BLaER1 treated with 17β-estradiol and CSF1 and Interleukin-3, amounts not matched to agents 10 nM and 100 nM (cell line): ENCODE measurements at regions not wholly inside any gene's neighbourhood (a gene's known extent, or its start where the extent isn't known, plus 50 kb on each side); places are given as distances from the start of the nearest gene placed in this dataset.
"Not testable (repeated sequence)": the region's sequence is repeated elsewhere in the genome, so short reads cannot be mapped to it uniquely, and the experiment has no call there.

Experiments
- H3K27ac ChIP-seq, 11 experiments: shearing (Covaris generic); formaldehyde crosslinking; 2 replicates each; pipeline ENCODE4 v1.8.1; 2022
- H3K27me3 ChIP-seq, 11 experiments: shearing (Covaris generic); formaldehyde crosslinking; 2 replicates each; pipeline ENCODE4 v1.8.1; 2022
- H3K36me3 ChIP-seq, 11 experiments: shearing (Covaris generic); formaldehyde crosslinking; 2 replicates each; pipeline ENCODE4 v1.8.1; 2022
- H3K4me1 ChIP-seq, 10 experiments: shearing (Covaris generic); formaldehyde crosslinking; 2 replicates each; pipeline ENCODE4 v1.8.1; 2022
- H3K4me2 ChIP-seq, 11 experiments: shearing (Covaris generic); formaldehyde crosslinking; 2 replicates each; pipeline ENCODE4 v1.8.1; 2022
- H3K4me3 ChIP-seq, 10 experiments: shearing (Covaris generic); formaldehyde crosslinking; 2 replicates each; pipeline ENCODE4 v1.8.1; 2022
- H3K9ac ChIP-seq, 11 experiments: shearing (Covaris generic); formaldehyde crosslinking; 2 replicates each; pipeline ENCODE4 v1.8.1; 2022
- H3K9me3 ChIP-seq, 11 experiments: shearing (Covaris generic); formaldehyde crosslinking; replicated peaks in 1 of 11; 2 replicates each; pipeline ENCODE4 v1.8.1; 2022
- H4K20me1 ChIP-seq, 11 experiments: shearing (Covaris generic); formaldehyde crosslinking; 2 replicates each; pipeline ENCODE4 v1.8.1; 2022
- Cebpa-rat ChIP-seq, 11 experiments: shearing (Covaris generic); IDR thresholded peaks; 2 replicates each; pipeline ENCODE4 v1.8.1; 2022

GRCh38 chrX:138877746-138878145, 166.2 kb upstream of the FGF13 start:
- H3K9me3 ChIP-seq = peaks cover 0 to 26% (median 5%) of the 10 kb centered on the region in 11 experiments; a peak in 10 of 22 replicates
- H4K20me1 ChIP-seq = no peaks in the 10 kb centered on the region
- H3K27ac ChIP-seq = no peak overlapping the region
- H3K27me3 ChIP-seq = peaks cover 13 to 40% (median 29%) of the 10 kb centered on the region in 11 experiments
- no peak overlapping the region for H3K4me3 ChIP-seq
- H3K9ac ChIP-seq = no peak overlapping the region
- peaks cover 0 to 26% (median 0%) of the 10 kb centered on the region in 10 experiments; a peak in 3 of 20 replicates for H3K4me1 ChIP-seq
- H3K4me2 ChIP-seq = no peak overlapping the region
- TF ChIP-seq Cebpa-rat (IDR thresholded peaks at IDR 0.05) = no peak
- no peaks in the 10 kb centered on the region for H3K36me3 ChIP-seq

DNA sequence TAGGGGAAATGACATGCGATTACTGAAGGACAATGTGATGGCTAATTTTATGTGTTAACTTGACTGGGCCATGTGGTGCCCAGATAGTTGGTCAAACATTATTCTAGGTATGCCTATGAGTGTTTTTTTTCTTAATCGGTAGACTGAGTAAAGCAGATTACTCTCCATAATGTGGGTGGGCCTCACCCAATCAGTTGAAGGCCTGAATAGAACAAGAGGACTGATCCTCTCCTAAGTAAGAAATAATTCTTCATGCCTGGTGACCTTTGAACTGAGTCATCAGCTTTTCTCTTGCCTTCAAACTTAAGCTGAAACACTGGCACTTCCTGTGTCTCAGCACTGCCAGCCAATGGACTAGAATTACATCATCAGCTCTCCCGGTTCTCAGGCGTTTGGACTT, 164.0 kb upstream of the FGF13 start:
- H3K27ac ChIP-seq = no peak overlapping the region
- no peak overlapping the region for H3K4me2 ChIP-seq
- H3K4me3 ChIP-seq = no peak overlapping the region
- peaks cover 0 to 18% (median 5%) of the 10 kb centered on the region in 11 experiments; a peak in 9 of 22 replicates for H3K9me3 ChIP-seq
- H4K20me1 ChIP-seq = peaks cover 0 to 3% (median 0%) of the 10 kb centered on the region in 11 experiments; a peak in 2 of 22 replicates
- H3K27me3 ChIP-seq = peaks cover 22 to 48% (median 42%) of the 10 kb centered on the region in 11 experiments; a peak in 21 of 22 replicates
- H3K9ac ChIP-seq = no peak overlapping the region
- peaks cover 0 to 24% (median 0%) of the 10 kb centered on the region in 10 experiments; a peak in 3 of 20 replicates for H3K4me1 ChIP-seq
- no peaks in the 10 kb centered on the region for H3K36me3 ChIP-seq
- TF ChIP-seq Cebpa-rat (IDR thresholded peaks at IDR 0.05) = no peak

GRCh38 chrX:138874271-138874935, 162.9 kb upstream of the FGF13 start:
- Histone ChIP-seq H3K4me2 (peak overlapping the region in 2 of 11 experiments; percentile 24 to 33; a peak in 2 of 22 replicates), H3K36me3 (no peaks in the 10 kb centered on the region), H3K4me1 (peaks cover 0 to 24% (median 0%) of the 10 kb centered on the region in 10 experiments; a peak in 3 of 20 replicates), H4K20me1 (peaks cover 0 to 3% (median 0%) of the 10 kb centered on the region in 11 experiments; a peak in 2 of 22 replicates), H3K27ac (no peak overlapping the region), H3K27me3 (peaks cover 27 to 57% (median 53%) of the 10 kb centered on the region in 11 experiments; a peak in 21 of 22 replicates), H3K9me3 (peaks cover 0 to 11% (median 4%) of the 10 kb centered on the region in 11 experiments; a peak in 5 of 22 replicates), H3K4me3 (no peak overlapping the region), H3K9ac (no peak overlapping the region)
- no peak for TF ChIP-seq Cebpa-rat (IDR thresholded peaks at IDR 0.05)

- H3K27me3 ChIP-seq = peaks cover 35 to 64% (median 60%) of the 10 kb centered on the region in 11 experiments
- H3K9me3 ChIP-seq, H3K36me3 ChIP-seq, H3K4me2 ChIP-seq, H3K4me3 ChIP-seq, H4K20me1 ChIP-seq, H3K27ac ChIP-seq, H3K9ac ChIP-seq: not testable (repeated sequence)
- peaks cover 0 to 24% (median 0%) of the 10 kb centered on the region in 10 experiments; a peak in 3 of 20 replicates for H3K4me1 ChIP-seq
Measured at GRCh38 chrX:138873640-138874039, 162.1 kb upstream of the FGF13 start.

- H3K27me3 ChIP-seq = peaks cover 42 to 76% (median 70%) of the 10 kb centered on the region in 11 experiments
- H3K9ac ChIP-seq = no peak overlapping the region
- no peak for TF ChIP-seq Cebpa-rat (IDR thresholded peaks at IDR 0.05)
- H3K27ac ChIP-seq = no peak overlapping the region
- H3K4me2 ChIP-seq = no peak overlapping the region
- H3K36me3 ChIP-seq = no peaks in the 10 kb centered on the region
- peaks cover 0 to 8% (median 4%) of the 10 kb centered on the region in 11 experiments; a peak in 4 of 22 replicates for H3K9me3 ChIP-seq
- H3K4me1 ChIP-seq = peaks cover 0 to 24% (median 0%) of the 10 kb centered on the region in 10 experiments; a peak in 3 of 20 replicates
- H4K20me1 ChIP-seq = peaks cover 0 to 3% (median 0%) of the 10 kb centered on the region in 11 experiments; a peak in 2 of 22 replicates
- H3K4me3 ChIP-seq = no peak overlapping the region
Measured at GRCh38 chrX:138872537-138872936, 161.0 kb upstream of the FGF13 start.

GRCh38 chrX:138871739-138872138, 160.2 kb upstream of the FGF13 start:
- H3K27ac ChIP-seq = no peak overlapping the region
- no peak overlapping the region for H3K4me2 ChIP-seq
- peaks cover 0 to 8% (median 4%) of the 10 kb centered on the region in 11 experiments; a peak in 4 of 22 replicates for H3K9me3 ChIP-seq
- H4K20me1 ChIP-seq = peaks cover 0 to 3% (median 0%) of the 10 kb centered on the region in 11 experiments; a peak in 2 of 22 replicates
- no peaks in the 10 kb centered on the region for H3K36me3 ChIP-seq
- H3K4me1 ChIP-seq = peaks cover 0 to 24% (median 0%) of the 10 kb centered on the region in 10 experiments; a peak in 3 of 20 replicates
- H3K4me3 ChIP-seq = no peak overlapping the region
- H3K27me3 ChIP-seq = peaks cover 50 to 84% (median 73%) of the 10 kb centered on the region in 11 experiments
- no peak overlapping the region for H3K9ac ChIP-seq
- no peak for TF ChIP-seq Cebpa-rat (IDR thresholded peaks at IDR 0.05)

DNA sequence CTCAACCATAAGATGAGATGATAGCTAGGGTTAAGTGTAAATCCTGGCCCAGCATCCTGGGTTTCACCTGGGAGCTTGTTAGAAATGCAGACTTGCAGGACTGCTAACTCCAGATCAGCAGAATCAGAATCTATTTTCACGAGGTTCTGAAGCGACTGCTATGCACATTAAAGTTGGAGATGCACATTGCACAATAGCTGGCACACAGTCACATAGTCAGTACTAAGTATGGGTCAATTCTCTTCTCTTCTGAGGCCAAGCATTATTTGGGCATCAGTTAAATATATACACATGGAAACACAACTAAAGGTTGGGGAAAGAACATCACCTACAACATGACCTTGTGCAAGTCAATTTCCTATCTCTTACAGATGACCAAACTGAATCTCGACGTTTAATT, 155.1 kb upstream of the FGF13 start:
- Histone ChIP-seq H3K36me3 (no peaks in the 10 kb centered on the region), H3K4me1 (no peaks in the 10 kb centered on the region), H3K9ac (no peak overlapping the region), H3K4me2 (no peak overlapping the region), H3K4me3 (no peak overlapping the region), H3K27me3 (peaks cover 81 to 100% (median 97%) of the 10 kb centered on the region in 11 experiments), H3K27ac (no peak overlapping the region), H3K9me3 (no peaks in the 10 kb centered on the region; a peak in 1 of 22 replicates), H4K20me1 (peaks cover 0 to 7% (median 0%) of the 10 kb centered on the region in 11 experiments; a peak in 2 of 22 replicates)
- no peak for TF ChIP-seq Cebpa-rat (IDR thresholded peaks at IDR 0.05)

GRCh38 chrX:138865093-138865649, 153.7 kb upstream of the FGF13 start:
- Histone ChIP-seq H3K4me2 (no peak overlapping the region), H3K4me3 (no peak overlapping the region), H3K27ac (no peak overlapping the region), H3K9ac (no peak overlapping the region), H3K27me3 (peaks cover 78 to 99% (median 96%) of the 10 kb centered on the region in 11 experiments), H3K4me1 (no peaks in the 10 kb centered on the region), H3K9me3 (no peaks in the 10 kb centered on the region; a peak in 1 of 22 replicates), H4K20me1 (peaks cover 0 to 7% (median 0%) of the 10 kb centered on the region in 11 experiments; a peak in 2 of 22 replicates), H3K36me3 (no peaks in the 10 kb centered on the region)
- no peak for TF ChIP-seq Cebpa-rat (IDR thresholded peaks at IDR 0.05)

GRCh38 chrX:138859421-138859820, 147.9 kb upstream of the FGF13 start:
- TF ChIP-seq Cebpa-rat (IDR thresholded peaks at IDR 0.05) = no peak
- H3K9ac ChIP-seq = no peak overlapping the region
- no peaks in the 10 kb centered on the region for H3K9me3 ChIP-seq
- peaks cover 85 to 100% (median 96%) of the 10 kb centered on the region in 11 experiments for H3K27me3 ChIP-seq
- H4K20me1 ChIP-seq = peaks cover 0 to 6% (median 0%) of the 10 kb centered on the region in 11 experiments; a peak in 4 of 22 replicates
- no peak overlapping the region for H3K27ac ChIP-seq
- H3K4me3 ChIP-seq = no peak overlapping the region
- H3K36me3 ChIP-seq = no peaks in the 10 kb centered on the region
- H3K4me2 ChIP-seq = no peak overlapping the region
- no peaks in the 10 kb centered on the region for H3K4me1 ChIP-seq
